ENCODE measurements at regions not wholly inside any gene's neighbourhood (a gene's known extent, or its start where the extent isn't known, plus 50 kb on each side); places are given as distances from the start of the nearest gene placed in this dataset.

DNA sequence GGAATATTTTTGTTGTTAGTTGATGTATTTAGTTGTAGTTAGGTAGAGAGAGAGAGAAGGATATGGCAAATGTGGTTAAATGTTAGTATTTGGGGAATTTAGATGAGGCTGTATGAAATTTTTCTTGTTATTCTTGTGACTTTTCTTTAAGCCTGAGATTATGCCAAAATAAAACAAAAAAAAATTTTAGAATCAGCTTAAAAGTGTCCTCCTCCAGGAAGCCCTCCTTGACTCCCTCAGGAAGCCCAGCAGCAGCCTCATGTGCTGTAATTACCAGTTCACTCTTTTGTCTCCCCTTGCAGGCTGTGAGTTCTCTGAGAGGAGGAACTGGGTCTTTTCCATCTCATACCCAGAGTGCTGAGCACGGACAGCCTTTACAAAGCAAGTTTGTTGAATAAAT, 243.5 kb downstream of the TFCP2L1 start:
- Mint-ChIP-seq H3K36me3 (ENCODE audit: low read depth) (no peaks in the 10 kb centered on the region), H3K9me3 (no peaks in the 10 kb centered on the region), H3K4me3 (no peak overlapping the region), H3K27ac (no peak overlapping the region), H3K27me3 (ENCODE audit: low read depth, poor library complexity) (peaks cover 52% of the 10 kb centered on the region), H3K4me1 (peaks cover 25% of the 10 kb centered on the region)
- DNase-seq = no peak
- TF ChIP-seq, protein P1, sequence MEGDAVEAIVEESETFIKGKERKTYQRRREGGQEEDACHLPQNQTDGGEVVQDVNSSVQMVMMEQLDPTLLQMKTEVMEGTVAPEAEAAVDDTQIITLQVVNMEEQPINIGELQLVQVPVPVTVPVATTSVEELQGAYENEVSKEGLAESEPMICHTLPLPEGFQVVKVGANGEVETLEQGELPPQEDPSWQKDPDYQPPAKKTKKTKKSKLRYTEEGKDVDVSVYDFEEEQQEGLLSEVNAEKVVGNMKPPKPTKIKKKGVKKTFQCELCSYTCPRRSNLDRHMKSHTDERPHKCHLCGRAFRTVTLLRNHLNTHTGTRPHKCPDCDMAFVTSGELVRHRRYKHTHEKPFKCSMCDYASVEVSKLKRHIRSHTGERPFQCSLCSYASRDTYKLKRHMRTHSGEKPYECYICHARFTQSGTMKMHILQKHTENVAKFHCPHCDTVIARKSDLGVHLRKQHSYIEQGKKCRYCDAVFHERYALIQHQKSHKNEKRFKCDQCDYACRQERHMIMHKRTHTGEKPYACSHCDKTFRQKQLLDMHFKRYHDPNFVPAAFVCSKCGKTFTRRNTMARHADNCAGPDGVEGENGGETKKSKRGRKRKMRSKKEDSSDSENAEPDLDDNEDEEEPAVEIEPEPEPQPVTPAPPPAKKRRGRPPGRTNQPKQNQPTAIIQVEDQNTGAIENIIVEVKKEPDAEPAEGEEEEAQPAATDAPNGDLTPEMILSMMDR (IDR thresholded peaks at IDR 0.05) = no peak

DNA sequence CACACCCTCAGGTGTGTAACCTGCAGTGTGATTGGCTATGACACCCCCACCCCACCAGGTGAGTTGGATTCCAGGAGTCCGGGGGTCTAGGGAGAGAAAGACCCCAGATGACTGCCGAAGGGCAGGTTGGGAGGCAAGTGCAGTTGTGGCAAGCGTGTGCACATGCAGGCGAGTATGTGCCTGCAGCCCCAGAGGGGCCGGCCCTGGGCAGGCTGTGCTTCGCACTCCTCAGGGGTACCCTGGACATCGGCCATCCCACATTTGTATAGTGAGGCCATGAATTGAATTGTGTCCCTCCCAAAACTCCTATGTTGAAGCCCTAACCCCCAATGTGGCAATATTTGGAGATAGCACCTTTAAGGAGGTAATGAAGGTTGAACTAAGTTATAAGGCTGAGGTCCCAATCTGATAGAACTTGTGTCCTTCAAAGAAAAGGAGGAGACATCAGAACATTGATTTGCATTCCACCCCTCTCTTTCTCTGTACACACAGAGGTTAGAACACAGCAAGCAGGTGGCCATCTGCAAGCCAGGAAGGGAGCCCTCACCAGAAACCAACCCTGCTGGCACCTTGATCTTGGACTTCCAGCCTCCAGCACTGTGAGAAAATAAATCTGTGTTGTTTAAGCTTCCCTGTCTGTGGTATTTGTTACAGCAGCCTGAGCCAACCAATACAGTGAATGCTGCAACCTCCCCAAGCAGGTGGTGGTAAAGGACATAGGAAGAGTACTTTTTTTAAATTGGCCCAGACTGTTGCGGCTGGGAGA, 241.8 kb downstream of the TFCP2L1 start:
- no peak for DNase-seq
- H3K27me3 Mint-ChIP-seq (ENCODE audit: low read depth, poor library complexity) = peaks cover 60% of the 10 kb centered on the region
- H3K4me1 Mint-ChIP-seq = peaks cover 11% of the 10 kb centered on the region
- no peak overlapping the region for H3K4me3 Mint-ChIP-seq
- H3K27ac Mint-ChIP-seq = no peak overlapping the region
- no peaks in the 10 kb centered on the region for H3K9me3 Mint-ChIP-seq
- TF ChIP-seq, protein P1 (IDR thresholded peaks at IDR 0.05) = no peak
- no peaks in the 10 kb centered on the region for H3K36me3 Mint-ChIP-seq (ENCODE audit: low read depth)

DNA sequence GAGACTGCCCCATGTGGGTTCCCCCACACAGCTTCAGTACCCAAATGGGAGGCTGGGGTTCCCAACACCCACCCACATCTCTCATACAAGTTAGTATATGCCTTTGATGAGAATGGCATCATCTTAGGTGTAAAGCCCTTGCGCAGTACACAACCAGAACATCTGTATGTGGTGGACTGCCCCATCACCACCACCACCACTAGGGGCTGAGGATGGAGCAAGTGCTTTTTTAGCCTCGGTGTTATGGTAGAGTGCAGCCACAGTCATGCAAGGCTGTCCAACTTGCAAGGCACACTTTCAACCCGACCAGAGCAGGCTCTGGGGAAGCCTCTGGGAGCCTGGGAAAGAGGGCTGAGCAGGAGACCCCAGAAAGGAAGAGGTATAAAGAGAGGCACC, 241.2 kb downstream of the TFCP2L1 start:
- DNase-seq = no peak
- Mint-ChIP-seq H3K4me3 (no peak overlapping the region), H3K27me3 (ENCODE audit: low read depth, poor library complexity) (peaks cover 60% of the 10 kb centered on the region), H3K27ac (no peak overlapping the region), H3K9me3 (no peaks in the 10 kb centered on the region), H3K36me3 (ENCODE audit: low read depth) (no peaks in the 10 kb centered on the region), H3K4me1 (peaks cover 9% of the 10 kb centered on the region)
- TF ChIP-seq, protein P1 (IDR thresholded peaks at IDR 0.05) = no peak

DNA sequence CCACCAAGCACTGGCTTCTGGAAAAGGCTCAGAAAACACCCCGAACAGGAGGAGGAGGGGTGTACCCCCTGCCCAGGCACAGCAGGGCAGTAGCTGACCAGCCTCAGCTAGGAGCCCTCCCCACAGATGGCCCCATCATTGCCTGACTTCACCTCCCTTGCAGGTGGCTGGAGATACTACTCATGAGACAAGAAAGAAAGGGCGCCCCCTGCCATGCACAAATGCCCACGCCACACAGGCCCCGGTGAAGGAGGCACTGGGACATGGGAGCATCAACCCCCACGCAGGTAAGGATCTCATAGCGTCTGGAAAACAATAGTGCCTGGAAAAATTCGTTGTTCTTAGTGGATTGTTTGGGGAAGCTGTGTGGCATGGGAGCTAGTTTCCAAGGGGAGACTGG, 240.6 kb downstream of the TFCP2L1 start:
- Mint-ChIP-seq H3K27ac (no peak overlapping the region), H3K36me3 (ENCODE audit: low read depth) (no peaks in the 10 kb centered on the region), H3K4me1 (peaks cover 3% of the 10 kb centered on the region), H3K27me3 (ENCODE audit: low read depth, poor library complexity) (peaks cover 63% of the 10 kb centered on the region), H3K9me3 (no peaks in the 10 kb centered on the region), H3K4me3 (no peak overlapping the region)
- TF ChIP-seq, protein P1 (IDR thresholded peaks at IDR 0.05) = no peak
- DNase-seq = no peak

DNA sequence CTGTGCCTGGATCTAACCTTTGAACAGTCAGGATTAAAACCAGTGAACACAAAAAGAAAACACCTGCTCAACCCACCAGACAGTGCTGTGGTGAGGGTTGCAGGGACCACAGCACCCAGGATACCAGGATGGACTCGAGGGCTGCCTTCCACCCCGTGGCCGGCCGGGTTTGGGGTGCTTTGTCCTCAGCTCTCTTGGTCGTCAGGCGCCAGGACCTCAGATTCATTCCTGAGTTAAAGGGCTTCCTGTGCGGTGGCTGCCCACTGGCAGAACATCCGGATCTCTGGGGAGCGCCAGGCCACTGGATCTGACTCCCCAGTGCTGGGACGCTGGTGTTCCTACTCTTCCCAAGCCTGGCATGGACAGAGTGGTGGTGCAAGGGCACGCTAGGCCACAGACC, 239.8 kb downstream of the TFCP2L1 start:
- Mint-ChIP-seq H3K27ac (no peak overlapping the region), H3K36me3 (ENCODE audit: low read depth) (no peaks in the 10 kb centered on the region), H3K4me1 (no peaks in the 10 kb centered on the region), H3K9me3 (no peaks in the 10 kb centered on the region), H3K27me3 (ENCODE audit: low read depth, poor library complexity) (peaks cover 61% of the 10 kb centered on the region), H3K4me3 (no peak overlapping the region)
- no peak for DNase-seq
- TF ChIP-seq, protein P1 (IDR thresholded peaks at IDR 0.05) = no peak

DNA sequence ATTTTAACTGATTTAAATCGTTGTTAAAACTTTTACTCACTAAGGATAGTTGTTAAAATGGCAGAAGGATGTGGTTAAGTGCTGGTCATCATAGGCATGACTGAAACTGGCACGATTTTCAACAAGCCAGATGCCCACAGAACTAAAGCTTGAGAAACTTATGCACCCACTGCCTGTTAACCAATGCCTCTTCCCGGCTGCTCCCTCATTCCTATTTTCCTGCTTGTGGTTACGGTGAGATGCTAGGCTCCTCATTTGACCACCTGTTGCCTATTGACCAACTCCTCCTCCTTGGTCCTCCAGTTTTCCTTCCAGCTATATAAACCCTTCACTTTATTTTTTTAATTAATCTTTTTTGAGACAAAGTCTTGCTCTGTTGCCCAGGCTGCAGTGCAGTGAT, 238.7 kb downstream of the TFCP2L1 start:
- H3K27ac Mint-ChIP-seq = no peak overlapping the region
- no peaks in the 10 kb centered on the region for H3K4me1 Mint-ChIP-seq
- DNase-seq = no peak
- TF ChIP-seq, protein P1 (IDR thresholded peaks at IDR 0.05) = no peak
- peaks cover 61% of the 10 kb centered on the region for H3K27me3 Mint-ChIP-seq (ENCODE audit: low read depth, poor library complexity)
- peaks cover 7% of the 10 kb centered on the region for H3K9me3 Mint-ChIP-seq
- H3K4me3 Mint-ChIP-seq = no peak overlapping the region
- H3K36me3 Mint-ChIP-seq (ENCODE audit: low read depth) = peaks cover 2% of the 10 kb centered on the region
